Erythroblast (primary cell): ENCODE measurements at regions not wholly inside any gene's neighbourhood (a gene's known extent, or its start where the extent isn't known, plus 50 kb on each side); places are given as distances from the start of the nearest gene placed in this dataset.

Experiments used
- GATA1 ChIP-seq: IDR thresholded peaks from 2 replicates; pipeline ENCODE4 v1.6.1; 2011; ENCODE audit warnings: low read depth, mild to moderate bottlenecking, control low read depth, low read length, moderate library complexity
- POLR2A ChIP-seq: IDR thresholded peaks from 2 replicates; pipeline ENCODE4 v1.6.1; 2011; ENCODE audit warnings: mild to moderate bottlenecking, low read length

- TF ChIP-seq POLR2A (no peak), GATA1 (no peak)
Observed at GRCh38 chr4:128387600-128388351, 100.2 kb upstream of the PGRMC2 start.
